Activated naive CD8-positive, alpha-beta T cell treated with anti-CD3 and anti-CD28 coated beads, Interleukin-2, amount 10 ng/mL, durations not matched to agents 7 days and 5 days (primary cell): ENCODE measurements at regions not wholly inside any gene's neighbourhood (a gene's known extent, or its start where the extent isn't known, plus 50 kb on each side); places are given as distances from the start of the nearest gene placed in this dataset.
A peak's percentile ranks its signal among the peaks of the same experiment; 100 is the strongest.

Source experiments
- ATAC-seq: fragments of 150-1000 bp; cut with Tn5 transposase; one replicate; pipeline ENCODE4 v1.10.0; 2021; ENCODE audit warnings: low read depth, moderate library complexity
- POLR2A ChIA-PET: fragments of 350-600 bp; sonication (Branson Sonifier 250); formaldehyde crosslinking; loops from one replicate; lab custom pipeline; 2021; ENCODE audit warnings: antibody characterized with exemption; lab: Charles Lee
- DNase-seq: peaks from one replicate; pipeline ENCODE4 v3.0.0; 2021
- H3K27ac Mint-ChIP-seq: one replicate; pipeline ENCODE4 v1.8.0; 2022; ENCODE audit warnings: mild to moderate bottlenecking, mixed read lengths
- H3K27me3 Mint-ChIP-seq: one replicate; pipeline ENCODE4 v1.8.0; 2022; ENCODE audit warnings: mild to moderate bottlenecking, moderate library complexity, mixed read lengths
- H3K36me3 Mint-ChIP-seq: one replicate; pipeline ENCODE4 v1.8.0; 2021; ENCODE audit warnings: mild to moderate bottlenecking, mixed read lengths
- H3K4me1 Mint-ChIP-seq: one replicate; pipeline ENCODE4 v1.8.0; 2021; ENCODE audit warnings: mixed read lengths
- H3K4me3 Mint-ChIP-seq: one replicate; pipeline ENCODE4 v1.8.0; 2022; ENCODE audit warnings: mild to moderate bottlenecking, moderate library complexity, mixed read lengths
- H3K9me3 Mint-ChIP-seq: one replicate; pipeline ENCODE4 v1.8.0; 2021; ENCODE audit warnings: mixed read lengths

- no peaks in the 10 kb centered on the region for H3K9me3 Mint-ChIP-seq
- DNase-seq (no peak), ATAC-seq (no peak)
- POLR2A ChIA-PET, result no interaction called here
- no peak overlapping the region for H3K27ac Mint-ChIP-seq
- no peaks in the 10 kb centered on the region for H3K4me1 Mint-ChIP-seq
- H3K36me3 Mint-ChIP-seq, result no peaks in the 10 kb centered on the region
- H3K4me3 Mint-ChIP-seq, result no peak overlapping the region
- no peaks in the 10 kb centered on the region for H3K27me3 Mint-ChIP-seq
These were observed 331.1 kb upstream of the NR3C2 start for GRCh38 chr4:148773313-148773712.

GRCh38 chr4:148770848-148771247 lies 328.6 kb upstream of the NR3C2 start:
- Mint-ChIP-seq H3K4me3 (no peak overlapping the region), H3K36me3 (no peaks in the 10 kb centered on the region), H3K9me3 (no peaks in the 10 kb centered on the region), H3K27ac (no peak overlapping the region), H3K4me1 (no peaks in the 10 kb centered on the region), H3K27me3 (no peaks in the 10 kb centered on the region)
- POLR2A ChIA-PET, result no interaction called here
- DNase-seq, result no peak
- ATAC-seq, result no peak

GRCh38 chr4:148770377-148770776 lies 328.2 kb upstream of the NR3C2 start:
- H3K36me3 Mint-ChIP-seq, result no peaks in the 10 kb centered on the region
- no peaks in the 10 kb centered on the region for H3K9me3 Mint-ChIP-seq
- H3K27me3 Mint-ChIP-seq, result no peaks in the 10 kb centered on the region
- H3K4me3 Mint-ChIP-seq, result no peak overlapping the region
- ATAC-seq (no peak), DNase-seq (no peak)
- POLR2A ChIA-PET, result no interaction called here
- H3K4me1 Mint-ChIP-seq, result no peaks in the 10 kb centered on the region
- no peak overlapping the region for H3K27ac Mint-ChIP-seq

GRCh38 chr4:148764720-148765119 lies 322.5 kb upstream of the NR3C2 start:
- DNase-seq (no peak), ATAC-seq (no peak)
- Mint-ChIP-seq H3K27me3 (no peaks in the 10 kb centered on the region), H3K27ac (no peak overlapping the region), H3K4me3 (no peak overlapping the region), H3K4me1 (no peaks in the 10 kb centered on the region), H3K36me3 (no peaks in the 10 kb centered on the region), H3K9me3 (peaks cover 1% of the 10 kb centered on the region)
- POLR2A ChIA-PET, result interaction anchor here (0.6 kb wide), 1 partner anchor 14 kb away, joined by 5 read pairs; no protein-coding TSS in a partner anchor

GRCh38 chr4:148757171-148757570 lies 315.0 kb upstream of the NR3C2 start:
- Mint-ChIP-seq H3K9me3 (peaks cover 10% of the 10 kb centered on the region), H3K27ac (no peak overlapping the region), H3K36me3 (no peaks in the 10 kb centered on the region), H3K4me1 (no peaks in the 10 kb centered on the region), H3K27me3 (no peaks in the 10 kb centered on the region), H3K4me3 (no peak overlapping the region)
- DNase-seq (no peak), ATAC-seq (no peak)
- POLR2A ChIA-PET, result no interaction called here

- no peaks in the 10 kb centered on the region for H3K4me1 Mint-ChIP-seq
- H3K36me3 Mint-ChIP-seq, result no peaks in the 10 kb centered on the region
- H3K9me3 Mint-ChIP-seq, result no peaks in the 10 kb centered on the region
- H3K27me3 Mint-ChIP-seq, result no peaks in the 10 kb centered on the region
- H3K4me3 Mint-ChIP-seq, result no peak overlapping the region
- POLR2A ChIA-PET, result no interaction called here
- ATAC-seq (no peak), DNase-seq (no peak)
- no peak overlapping the region for H3K27ac Mint-ChIP-seq
These were observed 307.2 kb upstream of the NR3C2 start for GRCh38 chr4:148749403-148749802.

GRCh38 chr4:148747721-148748268 lies 305.6 kb upstream of the NR3C2 start:
- H3K4me3 Mint-ChIP-seq, result no peak overlapping the region
- no peaks in the 10 kb centered on the region for H3K27me3 Mint-ChIP-seq
- POLR2A ChIA-PET, result no interaction called here
- no peaks in the 10 kb centered on the region for H3K4me1 Mint-ChIP-seq
- no peak for DNase-seq
- no peak overlapping the region for H3K27ac Mint-ChIP-seq
- no peak for ATAC-seq
- no peaks in the 10 kb centered on the region for H3K36me3 Mint-ChIP-seq
- H3K9me3 Mint-ChIP-seq, result no peaks in the 10 kb centered on the region

GRCh38 chr4:148740701-148741100 lies 298.5 kb upstream of the NR3C2 start:
- DNase-seq, result no peak
- no peak for ATAC-seq
- peaks cover 1% of the 10 kb centered on the region for H3K36me3 Mint-ChIP-seq
- no peak overlapping the region for H3K4me3 Mint-ChIP-seq
- POLR2A ChIA-PET, result no interaction called here
- H3K4me1 Mint-ChIP-seq, result no peaks in the 10 kb centered on the region
- H3K9me3 Mint-ChIP-seq, result peaks cover 2% of the 10 kb centered on the region
- H3K27me3 Mint-ChIP-seq, result peaks cover 1% of the 10 kb centered on the region
- H3K27ac Mint-ChIP-seq, result no peak overlapping the region

GRCh38 chr4:148737061-148737770 lies 295.0 kb upstream of the NR3C2 start:
- ATAC-seq, result no peak
- H3K27me3 Mint-ChIP-seq, result peaks cover 1% of the 10 kb centered on the region
- peaks cover 1% of the 10 kb centered on the region for H3K36me3 Mint-ChIP-seq
- no peak for DNase-seq
- peaks cover 2% of the 10 kb centered on the region for H3K9me3 Mint-ChIP-seq
- H3K4me3 Mint-ChIP-seq, result no peak overlapping the region
- POLR2A ChIA-PET, result no interaction called here
- H3K27ac Mint-ChIP-seq, result no peak overlapping the region
- no peaks in the 10 kb centered on the region for H3K4me1 Mint-ChIP-seq

GRCh38 chr4:148735432-148736155 lies 293.4 kb upstream of the NR3C2 start:
- Mint-ChIP-seq H3K27ac (no peak overlapping the region), H3K27me3 (peaks cover 1% of the 10 kb centered on the region), H3K4me1 (no peaks in the 10 kb centered on the region), H3K9me3 (peaks cover 2% of the 10 kb centered on the region), H3K4me3 (no peak overlapping the region), H3K36me3 (peaks cover 1% of the 10 kb centered on the region)
- POLR2A ChIA-PET, result no interaction called here
- ATAC-seq, result peak; percentile 50
- DNase-seq, result no peak

GRCh38 chr4:148730766-148731165 lies 288.6 kb upstream of the NR3C2 start:
- ATAC-seq, result no peak
- H3K9me3 Mint-ChIP-seq, result peaks cover 1% of the 10 kb centered on the region
- no peak overlapping the region for H3K27ac Mint-ChIP-seq
- no peaks in the 10 kb centered on the region for H3K36me3 Mint-ChIP-seq
- no peaks in the 10 kb centered on the region for H3K27me3 Mint-ChIP-seq
- no peak for DNase-seq
- H3K4me3 Mint-ChIP-seq, result no peak overlapping the region
- POLR2A ChIA-PET, result no interaction called here
- H3K4me1 Mint-ChIP-seq, result no peaks in the 10 kb centered on the region

- H3K9me3 Mint-ChIP-seq, result peaks cover 1% of the 10 kb centered on the region
- no peak overlapping the region for H3K27ac Mint-ChIP-seq
- DNase-seq, result no peak
- POLR2A ChIA-PET, result no interaction called here
- H3K36me3 Mint-ChIP-seq, result no peaks in the 10 kb centered on the region
- no peak for ATAC-seq
- H3K4me3 Mint-ChIP-seq, result no peak overlapping the region
- H3K4me1 Mint-ChIP-seq, result no peaks in the 10 kb centered on the region
- no peaks in the 10 kb centered on the region for H3K27me3 Mint-ChIP-seq
These were observed 287.9 kb upstream of the NR3C2 start for GRCh38 chr4:148730082-148730640.

- Mint-ChIP-seq H3K9me3 (peaks cover 2% of the 10 kb centered on the region), H3K4me3 (no peak overlapping the region), H3K27me3 (no peaks in the 10 kb centered on the region), H3K4me1 (no peaks in the 10 kb centered on the region), H3K27ac (no peak overlapping the region), H3K36me3 (no peaks in the 10 kb centered on the region)
- DNase-seq, result no peak
- POLR2A ChIA-PET, result no interaction called here
- ATAC-seq, result no peak
These were observed 275.8 kb upstream of the NR3C2 start for GRCh38 chr4:148717988-148718387.
